ENCODE measurements at regions not wholly inside any gene's neighbourhood (a gene's known extent, or its start where the extent isn't known, plus 50 kb on each side); places are given as distances from the start of the nearest gene placed in this dataset.

- H3K27ac ChIP-seq: no peak overlapping the region
- H3K4me1 ChIP-seq: no peaks in the 10 kb centered on the region
- no peak for TF ChIP-seq CTCF (IDR thresholded peaks at IDR 0.05)
- DNase-seq (no peak), ATAC-seq (no peak)
- no peak overlapping the region for H3K4me3 ChIP-seq
- WGBS, 2 donors: 70 to 77% methylated on average over 5 of the region's 5 CpGs
- H3K36me3 ChIP-seq: no peaks in the 10 kb centered on the region
- intact Hi-C loops (cut with DNase I): no loop called here
- no peaks in the 10 kb centered on the region for H3K9me3 ChIP-seq
- peaks cover 4 to 64% (median 45%) of the 10 kb centered on the region in 7 donors for H3K27me3 ChIP-seq
Measured at GRCh38 chr10:131429141-131429540, 117.6 kb upstream of the TCERG1L start.

DNA sequence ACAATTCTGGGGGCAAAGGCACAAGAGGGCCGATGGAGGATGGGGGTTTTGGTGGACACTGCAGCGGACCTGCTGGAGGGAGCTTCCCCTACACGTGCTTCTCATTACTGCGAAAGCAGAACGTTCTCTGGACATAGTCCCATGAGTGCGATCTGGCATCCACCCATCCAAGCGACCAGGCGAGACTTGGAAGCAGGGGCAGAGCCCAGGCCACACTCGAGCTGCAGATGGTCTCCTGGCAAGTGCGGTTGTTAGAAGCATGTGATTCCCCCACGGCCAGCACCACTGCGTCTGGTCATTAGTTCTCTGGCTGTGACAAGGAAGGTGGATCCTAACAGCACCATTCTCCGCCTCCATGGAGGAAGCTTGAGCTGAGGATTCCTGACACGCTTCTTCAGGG lies 118.4 kb upstream of the TCERG1L start:
- no peaks in the 10 kb centered on the region for H3K9me3 ChIP-seq
- no peak for TF ChIP-seq CTCF (IDR thresholded peaks at IDR 0.05)
- H3K36me3 ChIP-seq: no peaks in the 10 kb centered on the region
- ATAC-seq (no peak), DNase-seq (no peak)
- H3K27me3 ChIP-seq: peaks cover 4 to 64% (median 43%) of the 10 kb centered on the region in 7 donors
- H3K27ac ChIP-seq: no peak overlapping the region
- 67 to 72% methylated on average over 14 of the region's 14 CpGs for WGBS, 2 donors
- H3K4me3 ChIP-seq: no peak overlapping the region
- no peaks in the 10 kb centered on the region for H3K4me1 ChIP-seq
- intact Hi-C loops (cut with DNase I): no loop called here

GRCh38 chr10:131430716-131431412 lies 119.3 kb upstream of the TCERG1L start:
- TF ChIP-seq CTCF (IDR thresholded peaks at IDR 0.05): no peak

GRCh38 chr10:131431533-131431932 lies 120.0 kb upstream of the TCERG1L start:
- H3K27ac ChIP-seq: no peak overlapping the region
- ATAC-seq: no peak
- no peaks in the 10 kb centered on the region for H3K36me3 ChIP-seq
- H3K27me3 ChIP-seq: peaks cover 4 to 58% (median 39%) of the 10 kb centered on the region in 7 donors
- intact Hi-C loops (cut with DNase I): no loop called here
- no peak overlapping the region for H3K4me3 ChIP-seq
- no peak for DNase-seq
- WGBS, 2 donors: 68 to 75% methylated on average over 7 of the region's 7 CpGs
- H3K9me3 ChIP-seq: no peaks in the 10 kb centered on the region
- H3K4me1 ChIP-seq: no peaks in the 10 kb centered on the region
- no peak for TF ChIP-seq CTCF (IDR thresholded peaks at IDR 0.05)

More at GRCh38 chr10:131430716-131431412, 119.3 kb upstream of the TCERG1L start:
- 74 to 78% methylated on average over 16 of the region's 16 CpGs for WGBS, 2 donors
- Histone ChIP-seq H3K27ac (no peak overlapping the region), H3K27me3 (peaks cover 4 to 58% (median 42%) of the 10 kb centered on the region in 7 donors), H3K4me1 (no peaks in the 10 kb centered on the region), H3K4me3 (no peak overlapping the region), H3K36me3 (no peaks in the 10 kb centered on the region), H3K9me3 (no peaks in the 10 kb centered on the region)
- no peak for ATAC-seq
- DNase-seq: no peak
- intact Hi-C loops (cut with DNase I): no loop called here

Data from heart right ventricle (tissue), 16 donors.